ENCODE measurements at regions not wholly inside any gene's neighbourhood (a gene's known extent, or its start where the extent isn't known, plus 50 kb on each side); places are given as distances from the start of the nearest gene placed in this dataset.

DNA sequence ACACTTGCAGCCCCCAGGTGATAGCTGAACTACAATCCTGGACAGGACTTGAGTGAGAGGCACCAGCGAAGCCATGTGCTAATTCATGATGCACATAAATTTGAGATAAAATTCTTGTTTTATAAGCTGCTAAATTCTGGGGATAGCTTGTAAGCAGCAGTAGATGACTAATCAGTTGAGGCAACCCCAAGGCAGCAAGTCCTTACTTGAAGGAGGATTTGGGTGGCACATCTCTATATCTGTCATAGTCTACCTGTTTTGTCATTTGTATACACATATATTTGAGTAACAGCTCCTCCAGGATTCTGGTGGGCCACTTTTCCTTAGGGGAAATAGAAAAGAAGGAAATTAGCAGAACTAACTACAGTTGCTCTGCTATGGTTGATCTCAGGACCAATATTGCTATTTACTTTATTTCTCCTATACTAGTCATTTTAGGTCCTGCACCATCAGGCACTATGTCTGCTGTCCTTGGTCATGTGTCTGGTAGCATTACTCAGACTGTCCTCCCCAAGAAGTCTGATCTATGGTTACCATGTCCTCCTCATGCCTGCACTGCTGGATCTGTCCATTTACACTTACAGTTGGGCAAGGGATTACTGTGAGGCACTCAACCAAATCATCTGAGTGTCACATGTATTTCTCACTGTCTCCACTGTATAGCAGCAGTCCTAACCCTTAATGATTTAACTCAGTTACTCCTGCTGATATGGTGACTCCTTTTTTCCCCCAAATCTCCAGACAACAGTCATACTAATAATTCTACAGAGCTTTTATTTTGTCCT is 436.0 kb upstream of the CWC22 start:
- no peak for DNase-seq

DNA sequence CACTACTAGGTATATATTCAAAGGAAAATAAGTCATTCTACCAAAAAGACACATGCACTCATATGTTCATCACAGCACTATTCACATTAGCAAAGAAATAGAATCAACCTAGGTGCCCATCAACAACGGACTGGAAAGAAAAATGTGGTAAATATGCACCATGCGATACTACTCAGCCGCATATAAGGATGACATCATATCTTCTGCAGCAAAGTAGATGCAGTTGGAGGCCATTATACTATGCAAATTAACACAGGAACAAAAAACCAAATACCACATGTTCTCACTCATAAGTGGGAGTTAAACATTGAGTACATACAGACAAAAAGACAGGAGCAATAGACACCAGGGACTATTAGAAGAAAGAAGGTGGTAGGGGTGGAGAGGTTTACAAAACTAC is 412.1 kb upstream of the CWC22 start:
- DNase-seq: no peak

DNA sequence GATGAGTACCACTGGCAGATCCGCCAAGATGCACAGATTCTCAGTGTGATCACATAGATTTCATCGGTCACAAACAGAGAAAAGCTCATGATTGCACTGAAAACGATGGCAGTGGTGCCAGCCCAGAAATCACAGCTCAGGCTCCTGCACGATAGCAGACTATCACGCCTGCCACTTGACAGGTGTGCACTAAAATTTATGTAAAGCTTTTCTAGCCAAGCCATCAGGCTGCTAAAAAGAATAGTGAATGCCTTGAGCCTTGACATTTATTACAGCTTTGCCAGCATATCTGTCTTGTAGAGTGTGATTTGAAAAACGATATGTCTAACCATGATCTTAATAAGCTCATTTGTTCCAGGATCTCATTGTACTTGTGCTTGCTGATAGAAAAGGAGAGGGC is 409.5 kb upstream of the CWC22 start:
- no peak for DNase-seq

DNA sequence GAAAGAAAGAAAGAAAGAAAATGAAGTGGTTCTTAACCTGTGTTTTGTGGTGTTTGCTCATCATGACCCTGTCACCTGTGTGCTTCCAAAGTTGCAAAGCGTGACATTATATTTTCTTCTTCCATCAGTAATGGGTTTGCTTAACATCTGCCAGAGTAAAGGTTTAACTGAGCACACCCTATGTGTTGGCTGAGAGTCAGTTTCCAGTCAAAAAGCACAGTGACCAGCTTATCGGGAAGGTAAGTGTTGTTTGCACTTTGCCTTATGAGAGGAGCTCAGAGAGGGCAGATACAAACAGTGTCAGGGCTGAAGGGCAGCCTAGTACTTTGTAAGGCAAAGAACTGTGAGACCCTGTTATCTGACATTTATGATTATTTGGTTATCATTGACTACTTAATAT is 406.2 kb upstream of the CWC22 start:
- no peak for DNase-seq

DNA sequence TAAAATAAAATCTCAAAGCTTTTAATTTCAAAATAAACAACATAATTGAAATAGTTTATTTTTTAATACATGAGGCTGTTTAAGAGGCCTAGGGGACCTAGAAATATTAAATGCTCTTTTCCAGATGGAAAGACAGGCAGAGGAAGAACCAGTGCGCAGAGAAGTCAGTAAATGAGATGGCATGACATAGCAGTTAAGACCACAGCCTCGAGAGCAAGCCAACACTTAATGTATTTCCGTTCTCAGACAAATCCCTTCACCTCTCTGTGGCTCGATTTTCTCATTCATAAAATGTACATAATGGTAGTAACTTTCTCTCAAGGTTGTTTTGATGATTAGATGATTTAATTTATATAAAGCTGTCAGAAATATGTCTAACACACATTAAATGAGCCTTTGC is 405.1 kb upstream of the CWC22 start:
- no peak for DNase-seq

DNA sequence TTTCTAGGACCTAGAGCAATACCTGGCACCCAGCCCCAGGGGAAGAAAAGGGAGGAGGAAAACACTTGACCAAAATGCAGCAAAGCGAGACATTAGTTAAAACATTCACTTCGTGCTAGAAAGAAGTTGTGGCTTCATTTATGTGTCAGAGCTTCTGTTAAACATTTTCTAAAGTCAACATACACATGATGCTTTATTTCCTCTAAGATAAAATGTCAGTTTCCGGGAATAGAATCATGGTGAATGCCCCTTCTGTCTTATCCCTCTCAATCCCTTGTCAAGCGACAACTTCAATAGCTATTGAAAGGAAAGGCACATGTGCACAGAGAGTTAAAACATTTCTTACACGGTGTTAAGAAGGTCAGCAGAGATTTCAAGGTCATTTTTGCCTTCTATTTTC is 404.6 kb upstream of the CWC22 start:
- no peak for DNase-seq

DNA sequence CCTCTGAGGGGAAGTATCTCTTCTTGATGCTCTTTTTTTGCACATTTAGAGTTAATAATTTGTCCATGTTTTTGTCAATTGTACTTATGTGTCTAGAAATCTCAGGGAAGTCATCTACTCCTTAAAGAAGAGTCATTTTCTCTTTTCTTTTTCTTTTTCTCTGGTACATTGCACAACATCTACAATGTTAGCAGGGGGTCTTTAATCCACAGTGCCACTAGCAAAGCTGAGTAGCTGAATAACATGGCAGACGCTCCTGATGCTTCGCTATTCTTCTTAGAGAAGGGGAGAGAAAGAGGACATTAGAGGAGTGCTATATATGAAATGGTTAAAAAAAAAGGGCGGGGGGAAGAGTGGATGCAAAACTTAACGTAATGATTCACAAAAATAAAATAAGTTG is 399.6 kb upstream of the CWC22 start:
- no peak for DNase-seq

DNA sequence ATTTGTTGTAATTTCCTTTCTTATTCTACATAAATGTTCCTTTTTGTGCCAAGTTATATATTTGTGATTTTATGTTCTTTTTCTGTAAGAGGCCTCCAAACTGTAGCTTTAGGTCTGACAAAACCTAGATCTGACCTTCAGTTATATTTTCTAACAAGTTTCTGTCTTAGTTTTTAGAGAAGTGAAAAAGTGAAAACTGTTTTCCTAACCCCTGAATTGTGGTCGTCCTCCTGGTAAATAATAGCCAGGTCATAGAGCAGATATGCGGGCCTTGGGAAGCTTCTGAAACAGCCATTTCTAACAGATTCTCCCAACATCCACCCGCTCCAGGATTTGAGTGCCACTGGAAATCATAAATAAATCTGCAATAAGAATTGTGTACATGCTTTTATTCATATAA is 398.4 kb upstream of the CWC22 start:
- no peak for DNase-seq

DNA sequence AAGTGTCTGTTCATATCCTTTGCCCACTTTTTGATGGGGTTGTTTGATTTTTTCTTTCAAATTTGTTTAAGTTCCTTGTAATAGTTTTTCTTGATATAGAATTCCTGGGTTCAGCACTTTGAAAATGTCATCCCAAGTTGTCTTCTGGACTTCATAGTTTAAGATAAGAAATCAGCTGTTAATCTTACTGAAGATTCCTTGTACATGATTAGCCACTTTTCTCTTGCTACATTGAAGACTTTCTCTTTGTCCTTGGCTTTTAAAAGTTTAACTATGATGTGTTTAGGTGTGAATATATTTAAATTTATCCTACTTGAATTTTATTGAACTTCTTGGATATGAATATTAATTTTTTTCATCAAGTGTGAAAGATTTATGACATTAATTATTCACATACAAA is 387.2 kb upstream of the CWC22 start:
- no peak for DNase-seq

DNA sequence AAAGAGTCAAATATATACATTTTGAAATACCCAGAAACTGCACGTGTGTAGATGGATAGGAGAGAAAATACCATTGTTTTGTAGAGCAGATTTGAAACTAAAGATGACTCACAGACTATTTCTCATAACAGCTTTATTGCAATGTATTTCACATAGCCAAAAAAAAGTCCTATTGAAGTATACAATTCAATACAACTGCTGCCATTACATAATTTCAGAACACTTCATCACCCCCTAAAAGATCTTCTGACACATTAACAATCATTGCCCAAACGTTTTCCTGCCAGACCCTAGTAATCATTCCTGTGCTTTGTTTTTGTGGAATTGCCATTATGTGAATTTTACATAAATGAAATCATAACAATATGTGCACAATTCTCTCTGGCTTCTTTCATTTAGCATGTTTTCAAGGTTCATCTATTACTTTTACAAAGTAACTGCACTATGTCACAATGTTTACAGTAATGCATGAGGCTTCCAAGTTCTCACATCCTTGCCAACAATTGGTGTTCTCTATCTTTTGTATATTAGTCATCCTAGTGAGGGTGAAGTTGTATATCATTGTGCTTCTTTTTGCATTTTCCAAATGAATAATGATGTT is 378.6 kb upstream of the CWC22 start:
- DNase-seq: no peak

DNA sequence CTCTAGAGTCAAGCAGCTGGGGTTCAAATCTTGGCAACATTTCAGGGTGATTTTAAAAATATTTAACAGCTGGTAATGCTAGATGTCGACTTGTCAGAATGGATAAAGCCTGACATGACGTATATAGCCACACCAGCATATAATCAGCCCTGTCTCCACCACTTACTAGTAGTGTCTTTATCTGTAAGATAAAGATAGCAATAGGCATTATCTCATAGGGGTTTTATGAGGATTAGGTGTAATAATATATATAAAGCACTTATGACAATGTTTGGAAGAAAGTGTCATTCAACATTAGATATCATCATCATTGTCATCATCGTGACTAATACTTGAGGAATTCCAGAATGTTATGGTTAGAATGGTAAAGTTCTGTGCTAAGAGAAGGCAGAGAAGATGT is 369.0 kb upstream of the CWC22 start:
- no peak for DNase-seq

DNA sequence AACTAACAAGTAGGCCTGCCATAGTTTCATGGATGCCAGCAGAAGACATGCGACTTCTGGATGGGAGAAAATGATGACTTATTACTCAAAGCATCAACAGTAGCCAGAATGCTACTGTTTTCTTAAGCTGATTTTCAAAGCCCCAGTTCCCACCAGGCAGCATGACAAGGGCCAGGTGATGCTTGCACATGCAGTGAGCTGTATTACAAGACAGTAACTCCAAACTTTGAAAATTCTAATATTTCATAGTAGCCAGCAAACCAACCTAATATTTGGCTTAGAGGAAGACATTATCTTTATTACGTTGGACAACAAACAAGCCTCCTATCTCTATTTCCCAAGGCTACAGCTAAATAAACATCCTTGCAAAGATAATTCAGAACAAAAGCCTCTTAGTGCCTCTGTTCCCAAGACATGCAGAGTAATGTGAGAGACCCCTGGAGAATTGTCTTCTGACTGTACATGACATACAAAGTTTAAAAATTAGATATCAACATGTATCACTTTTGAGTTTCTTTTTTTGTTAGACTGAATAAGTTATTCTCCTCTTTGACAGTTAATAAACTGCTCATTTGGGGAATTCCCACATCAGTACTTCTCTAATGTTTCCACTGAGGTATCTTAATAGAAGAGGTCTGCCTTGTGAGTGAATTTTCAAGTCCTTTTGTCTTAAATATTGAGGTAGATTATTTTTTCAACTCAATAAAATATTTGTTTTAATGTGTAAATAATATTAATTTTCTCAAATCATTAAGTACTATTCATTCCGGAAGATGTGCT is 367.6 kb upstream of the CWC22 start:
- no peak for DNase-seq

DNA sequence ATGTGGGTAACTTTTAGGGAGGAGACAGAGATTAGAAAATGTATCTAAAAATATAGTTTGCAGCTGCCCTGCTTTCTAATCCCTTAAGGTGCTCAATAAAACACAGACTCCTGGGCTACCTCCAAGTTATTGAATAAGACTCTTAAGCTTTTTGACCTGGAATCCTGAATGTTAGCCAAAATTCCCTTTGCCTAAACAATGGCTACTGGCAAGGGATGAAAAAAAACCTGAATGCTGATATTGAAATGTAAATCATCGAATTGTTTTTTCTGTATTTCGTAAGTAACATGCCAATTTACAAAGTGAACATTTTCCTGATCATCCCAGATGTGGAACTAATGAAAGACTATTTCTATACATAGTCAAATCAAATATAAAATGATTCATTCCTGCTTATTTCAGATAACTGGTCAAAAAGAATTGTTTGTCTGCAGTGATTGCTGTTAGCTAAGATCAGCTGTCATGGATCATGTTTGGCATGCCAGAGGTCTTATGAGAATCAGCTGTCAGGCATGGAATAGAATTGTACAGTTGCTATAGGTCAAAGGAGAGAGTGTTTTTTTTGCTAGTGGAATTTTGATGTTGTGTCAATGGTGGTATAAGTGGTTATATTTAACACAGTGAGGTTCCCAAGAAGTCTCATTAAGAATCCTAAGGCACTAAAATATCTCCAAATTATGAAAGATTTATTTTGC is 363.6 kb upstream of the CWC22 start:
- no peak for DNase-seq

DNA sequence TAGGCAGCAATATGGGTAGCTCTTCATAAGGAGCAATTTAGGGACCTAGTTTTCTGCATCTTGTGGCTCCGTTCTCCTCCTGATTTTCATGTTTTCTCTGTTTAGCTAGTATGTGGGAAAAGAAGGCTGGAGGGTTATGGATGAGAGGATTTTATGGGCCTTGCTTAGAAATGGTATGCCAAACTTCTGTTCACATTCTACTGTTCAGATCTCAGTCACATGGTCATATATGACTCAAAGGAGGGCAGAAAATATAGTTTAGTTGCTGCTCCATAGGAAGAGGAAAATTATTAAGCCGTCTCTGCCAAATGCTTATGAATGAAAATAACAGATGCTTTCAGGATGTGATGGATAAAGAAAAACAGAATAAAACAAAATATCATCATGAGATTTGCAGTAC is 361.8 kb upstream of the CWC22 start:
- no peak for DNase-seq

DNA sequence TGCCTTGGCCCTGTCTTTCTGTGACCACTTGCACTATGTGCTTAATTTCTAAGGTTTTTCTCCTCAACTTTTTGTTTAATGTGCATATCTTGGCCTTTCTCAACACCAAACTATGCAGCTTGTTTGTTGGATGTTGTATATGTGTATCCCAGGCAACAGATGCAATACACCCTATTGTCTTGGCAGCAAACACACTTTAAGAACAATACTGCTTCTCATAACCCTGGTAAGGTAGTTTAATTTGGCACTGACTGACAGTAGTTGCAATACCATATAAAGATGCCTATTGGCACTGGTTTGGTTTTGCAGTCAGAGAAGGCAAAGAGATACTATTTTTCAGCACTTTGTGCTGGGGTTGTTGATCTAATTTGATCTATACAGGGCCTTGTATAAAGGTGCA is 360.7 kb upstream of the CWC22 start:
- DNase-seq: no peak

DNA sequence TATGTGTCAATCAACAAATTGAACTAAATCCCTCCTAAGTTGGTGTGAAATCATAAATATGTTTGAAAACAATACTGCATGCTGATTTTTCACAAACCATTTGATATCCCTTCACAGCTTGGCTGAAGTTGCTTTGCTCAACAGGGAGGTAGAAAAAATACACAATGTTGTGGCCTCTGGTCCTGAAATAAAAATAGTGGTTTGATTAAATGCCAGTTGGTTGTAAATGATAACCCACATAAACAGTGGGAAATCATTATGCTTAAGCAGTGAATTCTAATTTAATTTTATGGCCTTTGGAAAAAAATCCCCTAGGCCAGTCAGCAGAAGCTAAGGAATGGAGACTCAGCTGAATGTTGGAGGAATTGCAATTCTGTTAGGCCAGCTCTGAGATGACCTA is 359.4 kb upstream of the CWC22 start:
- no peak for DNase-seq

DNA sequence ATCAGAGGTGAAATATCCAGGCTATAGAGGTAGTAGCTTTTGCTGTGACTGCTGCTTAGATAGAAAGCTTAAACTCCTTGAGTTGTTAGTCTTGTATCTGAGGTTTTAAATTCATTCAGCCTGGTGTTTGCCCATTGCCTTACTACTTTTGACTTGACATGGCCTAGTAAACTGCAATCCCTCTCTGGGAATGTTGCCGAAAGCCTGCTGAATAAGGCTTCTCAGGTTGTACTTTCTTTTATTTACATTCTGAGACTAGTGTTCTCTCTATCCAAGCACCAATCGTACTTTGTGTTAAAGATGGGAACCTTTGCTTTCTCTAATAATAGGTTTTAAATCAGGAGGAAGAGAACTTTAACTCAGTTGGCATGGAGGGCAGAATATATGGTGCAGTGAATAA is 357.6 kb upstream of the CWC22 start:
- DNase-seq: no peak

DNA sequence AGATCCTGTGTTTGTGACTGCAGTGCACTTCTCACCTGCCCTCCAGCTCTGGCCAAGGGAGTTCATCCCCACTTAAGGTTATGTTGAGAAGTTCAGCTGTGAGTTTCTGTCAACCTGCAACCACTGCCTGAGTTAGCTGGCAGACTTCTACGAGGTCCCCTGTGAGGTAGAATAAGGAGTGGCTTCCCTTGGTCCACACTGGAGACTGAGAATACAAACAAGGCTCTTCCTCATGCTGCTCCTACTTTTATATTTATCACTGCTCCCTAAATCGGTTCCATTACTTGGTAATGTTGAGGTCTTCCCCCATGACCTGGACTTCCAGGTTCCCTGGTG is 353.2 kb upstream of the CWC22 start:
- DNase-seq: no peak

DNA sequence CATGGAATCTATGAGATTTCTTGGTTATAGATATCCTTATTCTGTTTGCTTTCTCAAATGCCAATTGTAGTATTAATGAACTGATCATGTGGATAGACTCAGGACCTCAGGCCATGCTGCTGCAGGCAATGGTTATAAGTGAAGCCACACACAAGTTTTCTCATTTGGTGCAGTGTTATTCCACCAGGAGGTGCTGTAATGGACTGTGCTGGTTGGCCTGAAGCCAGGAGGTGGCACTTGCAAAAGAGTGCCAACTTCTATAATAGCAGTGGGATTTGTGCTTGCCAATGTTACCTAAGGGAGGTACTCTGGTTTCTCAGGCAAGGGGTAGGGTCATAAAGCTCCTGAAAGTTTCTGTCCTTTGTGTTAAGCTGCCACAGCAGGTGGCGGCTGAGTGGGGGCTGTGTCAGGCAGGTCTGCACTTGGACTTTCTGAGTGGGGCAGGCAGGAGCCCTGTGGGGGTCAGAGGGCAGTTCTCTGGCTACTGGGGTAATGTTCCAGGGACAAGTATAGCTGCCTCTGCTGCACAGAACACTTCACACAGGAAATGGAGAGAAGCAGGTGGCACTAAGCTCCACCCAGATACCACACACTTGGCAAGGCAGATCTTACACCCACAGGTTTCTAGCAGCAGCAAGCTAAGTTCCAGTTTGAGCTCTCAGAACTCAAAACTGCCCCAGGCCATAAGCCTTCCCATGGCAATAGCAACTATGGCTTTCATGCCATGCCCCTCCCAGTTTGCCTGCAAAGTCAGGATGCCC is 352.6 kb upstream of the CWC22 start:
- DNase-seq: no peak

DNA sequence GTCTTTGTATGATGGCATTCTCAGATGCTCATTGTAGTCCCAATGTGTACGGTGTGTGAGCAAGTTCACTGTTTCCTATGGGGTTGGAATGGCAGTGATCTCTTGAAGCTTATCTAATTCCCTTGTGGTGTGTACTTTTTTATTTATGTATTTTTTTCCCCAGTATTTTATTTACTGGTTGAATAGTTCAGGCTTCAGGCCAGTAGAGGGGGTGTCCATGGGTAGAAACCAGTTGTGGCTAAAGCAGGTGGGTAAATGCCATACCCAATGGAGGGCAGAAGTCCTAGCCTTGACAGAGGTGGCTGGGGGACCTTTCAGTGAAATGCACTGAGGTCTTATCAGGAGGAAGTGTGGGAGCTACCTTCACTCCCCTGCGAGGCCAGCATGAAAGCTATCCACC is 351.4 kb upstream of the CWC22 start:
- DNase-seq: no peak

DNA sequence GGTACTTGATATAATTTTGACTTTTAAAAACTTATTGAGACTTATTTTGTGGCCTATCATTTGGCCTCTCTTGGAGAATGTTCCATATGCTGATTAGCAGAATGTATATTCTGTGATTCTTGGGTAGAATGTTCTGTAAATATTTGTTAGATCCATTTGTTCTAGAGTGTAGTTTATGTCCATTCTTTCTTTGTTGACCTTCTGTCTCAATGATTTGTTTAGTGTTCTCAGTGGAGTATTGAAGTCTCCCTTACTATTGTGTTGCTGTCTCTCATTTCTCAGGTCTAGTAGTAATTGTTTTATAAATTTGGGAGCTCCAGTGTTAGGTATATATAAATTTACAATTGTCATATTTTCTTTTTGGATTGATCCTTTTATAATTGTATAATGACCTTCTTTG is 349.6 kb upstream of the CWC22 start:
- DNase-seq: no peak

DNA sequence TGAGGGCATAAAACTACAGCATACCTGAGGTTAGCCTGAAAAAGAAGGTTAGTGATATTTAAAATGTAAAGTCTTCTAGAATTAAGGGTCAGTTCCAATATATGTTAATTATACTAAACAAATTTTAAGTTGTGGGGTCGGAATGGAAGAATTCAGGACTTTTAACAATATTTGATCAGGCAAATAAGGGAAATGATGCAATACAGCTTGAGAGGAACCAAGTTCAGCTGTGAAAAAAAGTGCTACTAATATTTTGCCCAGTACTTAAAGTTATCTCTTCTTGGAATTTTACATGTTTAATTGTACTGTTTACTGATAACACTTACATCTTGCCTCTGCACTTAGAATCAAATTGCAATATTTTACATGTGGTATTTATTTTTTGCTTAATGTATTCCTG is 345.5 kb upstream of the CWC22 start:
- DNase-seq: no peak

DNA sequence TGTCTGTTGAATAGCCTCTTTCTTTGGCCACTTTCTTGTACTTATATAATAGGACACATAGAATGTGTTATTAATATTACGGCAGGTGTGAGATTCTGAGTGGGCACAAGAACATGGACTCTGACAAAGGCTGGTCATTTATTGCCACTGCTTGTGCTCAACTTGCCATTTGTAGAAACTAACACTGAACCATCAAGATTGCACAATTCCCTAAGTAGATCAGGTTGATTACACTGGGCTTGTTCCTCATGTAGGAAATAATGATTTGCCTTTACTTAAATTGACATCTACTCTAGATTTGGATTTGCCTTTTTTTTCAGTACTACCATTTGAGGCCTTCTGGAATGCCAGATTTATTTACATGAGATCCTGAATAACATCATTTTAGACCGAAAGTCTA is 342.7 kb upstream of the CWC22 start:
- no peak for DNase-seq

Data from T1000 (cell line).